Glomerular visceral epithelial cell (primary cell): ENCODE measurements at regions not wholly inside any gene's neighbourhood (a gene's known extent, or its start where the extent isn't known, plus 50 kb on each side); places are given as distances from the start of the nearest gene placed in this dataset.
"Not testable (repeated sequence)": the region's sequence is repeated elsewhere in the genome, so short reads cannot be mapped to it uniquely, and the experiment has no call there.

ENCODE experiments used
- DNase-seq: peaks from one replicate; pipeline ENCODE4 v3.0.0-alpha.2; 2016; ENCODE audit errors: extremely low spot score

DNA sequence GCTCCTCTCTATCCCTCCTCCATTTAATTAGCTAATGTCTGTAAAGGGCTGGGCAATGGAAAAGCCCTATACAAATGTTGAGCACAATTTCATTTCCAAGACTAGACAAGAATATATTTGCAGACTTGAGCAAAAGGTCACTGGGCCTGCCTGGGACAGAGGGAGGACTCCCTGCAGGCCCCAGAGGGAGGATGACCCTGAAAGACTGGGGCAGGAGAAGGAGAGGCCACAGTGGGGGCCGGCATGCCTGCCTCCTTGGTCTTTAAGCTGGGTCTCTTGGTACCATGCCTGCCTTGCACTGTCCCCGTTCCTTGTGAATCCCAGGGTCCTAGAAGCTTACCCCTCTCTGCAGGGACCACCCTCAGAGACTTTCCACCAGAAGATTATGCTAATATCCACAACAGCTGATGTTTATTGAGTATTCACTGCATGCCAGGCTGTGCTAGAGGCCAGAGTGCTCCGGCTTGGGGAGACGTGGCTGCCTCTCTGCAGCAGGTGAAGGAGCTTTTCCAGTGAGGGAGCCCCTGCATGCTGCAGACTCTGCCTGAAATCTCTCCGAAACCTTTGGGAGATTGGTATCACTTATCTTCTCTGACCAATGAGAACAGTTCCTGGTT is 72.7 kb upstream of the HSPA9 start:
- no peak for DNase-seq

DNA sequence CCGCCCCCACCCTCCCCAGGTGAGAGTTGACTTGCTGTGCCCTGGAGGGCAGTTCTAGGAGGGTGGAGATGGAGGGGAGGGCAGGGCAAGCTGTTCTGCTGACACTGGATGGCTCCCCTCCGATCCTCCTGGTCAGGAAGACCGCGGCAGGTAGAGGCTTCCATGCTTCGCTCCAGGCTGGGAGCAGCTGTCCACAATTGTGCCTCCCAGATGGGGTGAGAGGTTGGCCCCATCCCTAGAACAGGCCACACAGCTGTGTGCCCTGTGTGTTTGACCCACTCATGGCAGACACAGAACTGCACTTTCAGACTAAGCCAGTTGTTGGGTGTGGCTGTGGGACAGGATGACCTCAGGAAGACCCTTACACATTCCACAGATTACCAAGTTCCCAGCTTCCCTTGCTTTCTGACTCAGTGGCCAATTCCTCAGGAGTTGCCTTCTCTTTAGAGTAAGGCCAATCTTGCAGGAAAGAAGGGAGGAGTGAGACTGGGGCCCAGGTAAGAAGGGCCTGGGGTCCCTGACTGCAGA is 72.1 kb upstream of the HSPA9 start:
- no peak for DNase-seq

DNA sequence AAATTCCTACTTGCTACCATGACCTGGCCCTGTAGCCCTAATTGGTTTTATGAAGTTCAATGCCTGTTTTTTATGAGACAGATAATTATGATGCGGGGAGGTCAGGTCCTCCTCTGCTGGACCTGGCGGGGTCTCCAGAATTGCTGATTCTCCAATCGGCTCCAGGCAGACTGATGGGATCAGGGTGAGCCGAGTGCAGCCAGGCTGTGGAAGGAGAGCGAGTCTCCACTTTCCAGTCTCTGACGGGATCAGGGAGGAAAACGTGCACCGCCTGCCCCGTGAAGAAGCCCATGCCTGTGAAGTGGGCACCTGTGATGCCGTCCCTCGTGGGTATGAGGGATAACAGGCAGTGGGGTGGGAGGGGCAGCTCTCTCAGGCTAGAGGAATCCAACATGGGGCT is 71.5 kb upstream of the HSPA9 start:
- no peak for DNase-seq

DNA sequence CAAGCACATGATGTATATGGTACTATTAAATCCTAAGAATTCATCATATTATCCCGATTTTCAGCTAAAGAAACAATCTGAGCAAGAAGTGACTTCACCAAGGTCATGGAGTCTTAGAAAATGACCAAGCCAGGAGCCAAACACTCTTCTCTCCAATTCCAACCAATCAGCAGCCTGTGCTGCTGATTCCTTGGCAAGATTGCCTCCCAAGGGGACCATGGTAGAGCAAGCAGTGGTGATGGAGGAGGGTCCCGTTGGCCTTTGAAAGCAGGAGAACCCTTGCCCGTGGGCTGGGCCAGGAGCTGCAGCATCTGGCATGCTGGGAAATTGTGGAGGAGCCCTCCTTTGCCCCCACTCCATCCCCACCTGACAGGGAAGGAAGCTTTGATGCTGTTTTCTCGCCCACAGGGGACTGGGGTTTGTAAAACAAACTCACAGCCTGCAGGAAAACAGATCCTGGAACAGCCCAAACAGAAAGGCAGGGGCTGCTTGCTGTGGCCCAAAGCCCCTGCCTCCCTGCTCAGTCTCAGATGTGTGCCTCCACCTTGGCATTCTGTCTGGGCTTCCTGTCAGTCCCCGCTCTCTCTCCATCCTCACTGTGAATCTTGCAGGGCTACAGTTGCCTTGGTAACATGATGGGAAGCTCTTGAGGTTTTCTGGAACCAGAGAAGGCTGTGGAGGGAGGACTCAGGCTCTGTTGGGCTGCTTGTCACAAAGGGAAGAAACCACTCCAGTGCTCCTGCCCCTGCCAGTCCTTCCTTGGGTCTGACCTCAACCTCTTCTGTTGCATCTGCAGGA is 70.8 kb upstream of the HSPA9 start:
- no peak for DNase-seq

DNA sequence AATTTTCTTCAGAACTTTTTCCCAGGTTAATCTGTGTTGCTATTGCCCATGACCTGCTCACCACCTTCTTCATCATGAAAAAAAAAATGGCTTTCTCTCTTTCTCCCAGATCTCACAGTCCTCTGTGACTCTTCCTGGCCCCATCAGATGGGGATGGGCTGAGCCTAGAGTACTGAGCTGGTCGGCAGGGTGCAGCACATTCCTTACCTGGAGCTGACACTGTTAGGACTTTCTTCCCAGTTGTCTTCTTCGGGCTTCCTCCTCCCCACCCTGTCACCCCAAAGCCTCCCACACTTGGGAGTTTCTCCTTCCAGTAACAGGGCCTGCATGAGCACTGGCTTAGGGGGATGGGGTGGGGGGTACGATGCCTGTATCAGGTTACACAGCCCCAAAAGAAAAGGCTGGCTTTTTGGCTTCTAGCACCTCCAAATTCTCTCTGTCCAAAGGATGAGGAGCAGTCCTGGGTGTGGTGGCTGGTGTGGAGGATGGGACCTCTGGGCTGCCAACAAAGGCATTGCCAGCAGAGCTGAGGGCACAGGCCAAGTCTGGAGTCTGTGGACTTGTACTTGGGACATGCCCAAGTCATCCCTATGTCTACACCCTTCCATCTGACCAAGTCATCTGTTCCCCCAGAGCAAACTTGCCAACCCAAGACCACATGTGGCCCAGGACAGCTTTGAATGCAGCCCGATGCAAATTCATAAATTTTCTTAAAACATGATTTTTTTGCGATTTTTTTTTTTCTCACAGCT is 68.0 kb upstream of the HSPA9 start:
- DNase-seq, result no peak

DNA sequence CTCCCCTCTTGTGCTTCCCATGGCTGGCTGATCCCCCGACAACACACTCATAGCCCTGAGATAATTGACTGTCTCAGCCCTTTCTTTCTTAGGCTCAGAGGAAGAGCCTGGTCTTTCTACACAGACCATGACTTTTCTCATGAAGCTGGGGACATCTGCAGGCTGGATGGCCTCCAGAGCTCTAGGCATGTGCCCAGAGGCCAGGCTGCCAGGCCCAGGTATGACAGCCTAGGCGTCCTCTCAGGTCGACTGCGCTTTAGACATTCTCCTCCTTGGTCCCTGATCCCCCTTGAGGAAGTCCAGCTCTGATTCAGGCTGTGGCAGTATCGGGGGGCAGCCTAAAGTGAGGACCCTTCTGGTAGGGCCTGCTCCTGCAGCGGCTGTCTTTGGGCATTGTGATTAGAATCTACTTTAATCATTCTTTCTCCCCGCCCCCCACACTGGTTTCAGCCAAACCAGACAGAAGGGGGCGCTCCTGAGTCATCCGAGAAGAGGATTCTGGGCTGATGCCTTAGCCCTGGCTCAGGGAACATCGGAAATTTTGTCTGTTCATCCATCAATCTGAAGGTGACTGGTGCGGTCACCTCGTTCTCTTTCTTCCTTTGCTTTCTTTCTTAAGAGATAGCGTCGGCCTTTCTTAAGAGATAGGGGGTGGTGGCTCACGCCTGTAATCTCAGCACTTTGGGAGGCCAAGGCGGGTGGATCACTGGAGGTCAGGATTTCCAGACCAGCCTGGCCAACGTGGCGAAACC is 66.5 kb upstream of the HSPA9 start:
- DNase-seq, result peak; percentile 73

DNA sequence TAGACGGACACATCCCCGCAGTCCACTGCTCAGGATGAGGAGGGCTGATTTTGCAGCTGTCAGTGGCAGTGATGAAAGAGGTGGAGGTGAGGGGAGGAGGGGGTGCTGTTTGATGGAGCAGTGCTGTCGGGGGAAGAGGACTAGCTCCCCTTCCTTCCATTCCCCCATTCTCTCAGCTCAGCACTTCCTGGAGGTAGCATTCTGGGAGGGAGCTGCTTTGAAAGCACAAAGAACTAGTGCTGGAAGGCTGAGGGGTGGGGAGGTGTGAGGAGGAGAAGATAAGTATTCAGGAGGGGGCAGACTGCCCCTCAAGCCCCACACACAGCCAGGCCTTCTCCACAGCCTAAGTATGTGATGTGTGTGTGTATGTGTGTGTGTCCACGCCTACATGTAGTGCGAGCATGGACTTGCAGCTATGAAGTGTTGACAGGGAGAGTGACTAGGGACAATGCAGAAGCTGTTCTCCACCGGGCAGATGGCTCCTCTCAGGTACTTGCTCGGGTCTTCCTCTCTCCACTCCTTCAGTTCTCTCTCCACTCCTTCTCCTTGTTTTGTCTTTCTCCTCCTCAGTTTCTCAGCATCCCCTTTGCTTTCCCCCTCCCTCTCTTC is 65.5 kb upstream of the HSPA9 start:
- no peak for DNase-seq

DNA sequence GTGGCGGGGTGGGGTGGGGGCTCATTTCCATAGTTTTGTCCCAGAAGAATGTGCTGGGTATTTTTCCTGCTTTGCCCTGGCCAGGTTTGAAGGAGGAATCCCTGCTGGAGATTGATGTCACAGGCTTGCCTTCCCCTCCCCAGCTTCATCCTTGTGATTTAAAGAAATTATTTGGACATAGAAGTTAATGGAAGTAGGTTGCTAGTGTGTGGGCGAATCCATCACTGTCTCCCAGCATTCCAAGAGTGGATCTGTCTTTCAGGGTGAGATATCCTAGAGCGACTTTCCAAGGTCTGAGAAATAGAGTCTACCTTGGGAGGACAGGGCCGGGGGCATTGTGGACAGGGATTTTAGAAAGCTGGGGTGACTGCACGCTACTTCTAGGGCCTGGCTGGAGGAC is 64.9 kb upstream of the HSPA9 start:
- no peak for DNase-seq

DNA sequence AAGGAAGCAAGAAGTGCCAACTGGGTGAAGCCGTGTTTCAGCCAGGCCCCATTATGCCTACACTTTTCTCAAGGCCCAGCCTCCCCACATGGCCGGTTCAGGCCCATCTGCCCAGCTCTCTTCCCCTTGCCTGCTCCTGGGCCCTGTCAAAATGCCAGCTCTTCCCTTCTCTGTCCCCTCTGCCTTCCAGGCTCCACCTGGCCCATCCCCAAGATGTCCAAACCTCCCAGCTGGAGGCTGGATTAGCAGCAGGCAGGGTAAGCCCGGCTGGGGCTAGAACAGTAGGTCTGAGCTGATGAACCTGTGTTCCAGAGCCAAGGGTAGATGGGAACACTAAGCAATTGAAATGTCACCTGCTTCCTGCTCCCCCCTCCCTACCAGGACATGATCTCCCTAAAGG is 64.1 kb upstream of the HSPA9 start:
- no peak for DNase-seq

DNA sequence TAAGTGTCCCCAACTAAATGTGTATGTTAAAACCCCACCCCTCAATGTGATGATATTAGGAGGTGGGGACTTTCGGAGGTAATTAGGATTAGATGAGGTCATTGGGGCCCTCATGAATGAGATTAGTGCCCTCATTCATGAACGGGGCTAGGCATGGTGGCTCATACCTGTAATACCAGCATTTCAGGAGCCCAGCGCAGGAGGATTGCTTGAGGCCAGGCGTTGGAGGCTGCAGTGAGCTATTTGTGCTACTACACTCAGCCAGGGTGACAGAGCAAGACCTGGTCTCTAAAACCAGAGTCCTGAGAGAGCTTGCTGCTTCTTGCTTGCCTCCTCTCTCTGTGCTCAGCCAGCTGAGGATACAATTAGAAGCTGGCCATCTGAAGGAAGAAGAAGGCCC is 62.1 kb upstream of the HSPA9 start:
- DNase-seq, result no peak

DNA sequence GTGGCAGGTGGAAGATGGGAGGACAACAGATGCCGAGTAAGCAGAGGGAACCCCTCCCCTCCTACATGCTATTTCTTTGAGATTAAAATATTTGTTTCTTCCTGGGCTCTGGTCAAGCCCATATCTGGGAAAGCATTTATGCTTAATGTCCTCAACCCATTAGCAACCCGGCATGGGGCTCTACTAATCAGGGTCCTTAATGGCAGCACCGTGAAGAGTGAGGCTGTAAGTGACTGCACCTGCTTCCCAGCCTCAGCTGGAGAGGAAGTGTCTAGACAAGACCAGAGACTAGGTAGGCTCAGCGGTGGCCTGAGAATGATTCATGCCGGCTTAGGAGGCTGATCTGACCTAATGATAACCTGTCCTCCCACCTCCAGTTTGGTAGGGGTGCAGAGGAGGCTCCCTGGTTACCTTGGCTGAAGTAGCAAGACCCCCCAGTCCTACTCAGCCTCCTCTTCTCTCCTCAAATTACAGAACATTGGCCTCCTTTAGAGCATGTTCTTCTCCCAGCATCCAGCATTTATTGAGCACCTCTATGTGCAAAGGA is 61.3 kb upstream of the HSPA9 start:
- no peak for DNase-seq

DNA sequence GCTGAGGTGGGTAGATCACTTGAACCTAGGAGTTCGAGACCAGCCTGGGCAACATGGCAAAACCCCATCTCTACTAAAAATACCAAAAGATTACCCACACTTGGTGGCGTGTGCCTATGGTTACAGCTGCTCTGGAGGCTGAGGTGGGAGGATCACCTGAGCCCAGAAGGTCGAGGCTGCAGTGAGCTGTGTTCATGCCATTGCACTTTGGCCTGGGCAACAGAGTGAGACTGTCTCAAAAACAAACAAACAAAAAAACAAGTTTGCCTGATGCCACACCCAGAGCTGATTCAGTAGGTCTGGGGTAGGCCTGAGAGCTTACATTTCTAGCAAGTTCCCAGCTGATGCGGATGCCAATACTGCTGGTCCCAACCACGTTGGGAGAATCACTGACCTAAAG is 60.5 kb upstream of the HSPA9 start:
- DNase-seq, result no peak

DNA sequence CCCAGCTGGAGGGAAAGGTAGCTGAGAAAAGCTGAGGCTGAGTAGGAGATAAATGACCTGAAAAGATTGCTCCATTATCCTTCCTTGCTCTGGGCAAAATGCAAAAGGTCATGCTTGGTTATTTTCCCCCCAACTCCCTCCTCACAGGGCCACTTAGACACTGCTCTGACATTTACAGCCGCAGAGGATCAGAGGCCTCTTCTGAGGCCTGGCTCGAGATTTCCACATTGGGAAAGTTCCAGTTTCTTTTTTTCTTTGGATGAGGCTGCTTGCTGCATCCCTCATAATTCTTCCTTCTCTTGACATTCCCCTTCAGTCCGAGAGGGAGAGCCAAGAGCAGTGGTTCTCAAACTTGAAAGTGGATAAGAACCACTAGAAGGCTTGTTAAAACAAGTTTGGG is 60.1 kb upstream of the HSPA9 start:
- no peak for DNase-seq

DNA sequence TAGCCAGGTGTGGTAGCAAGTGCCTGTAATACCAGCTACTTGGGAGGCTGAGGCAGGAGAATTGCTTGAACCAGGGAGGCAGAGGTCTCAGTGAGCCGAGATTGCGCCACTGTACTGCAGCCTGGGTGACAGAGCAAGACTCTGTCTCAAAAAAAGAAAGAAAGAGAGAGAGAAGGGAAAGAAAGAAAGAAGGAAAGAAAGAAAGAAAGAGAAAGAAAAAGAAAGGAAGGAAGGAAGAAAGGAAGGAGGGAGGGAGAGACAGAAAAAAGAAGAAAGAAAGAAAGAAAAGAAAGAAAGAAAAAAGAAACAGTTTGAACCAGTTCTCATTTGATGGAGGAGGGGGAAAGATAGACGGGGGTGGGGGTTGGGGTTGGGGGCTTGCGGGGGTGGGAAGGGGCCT is 59.6 kb upstream of the HSPA9 start:
- DNase-seq, result not testable (repeated sequence)

DNA sequence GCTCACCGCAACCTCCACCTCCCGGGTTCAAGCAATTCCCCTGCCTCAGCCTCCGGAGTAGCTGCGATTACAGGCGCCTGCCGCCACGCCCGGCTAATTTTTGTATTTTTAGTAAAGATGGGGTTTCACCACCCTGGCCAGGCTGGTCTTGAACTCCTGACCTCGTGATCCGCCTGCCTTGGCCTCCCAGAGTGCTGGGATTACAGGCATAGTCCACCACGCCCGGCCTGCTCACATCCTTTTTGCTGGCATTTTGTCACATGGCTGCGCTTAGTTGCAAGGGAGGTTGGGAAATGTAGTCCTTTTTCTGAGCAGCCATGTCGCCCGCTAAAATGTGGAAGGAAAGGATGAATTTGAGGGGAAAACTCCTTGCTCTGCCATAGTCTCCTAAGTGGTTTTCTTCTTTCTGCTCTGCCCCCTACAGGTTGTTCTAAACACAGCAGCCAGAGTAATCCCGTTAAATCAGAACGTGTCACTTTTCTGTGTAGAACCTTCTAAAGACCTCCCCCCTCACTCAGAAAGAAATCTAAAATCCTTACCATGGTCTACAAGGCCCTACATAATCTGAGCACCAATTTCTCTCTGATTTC is 57.8 kb upstream of the HSPA9 start:
- DNase-seq, result peak; percentile 30

DNA sequence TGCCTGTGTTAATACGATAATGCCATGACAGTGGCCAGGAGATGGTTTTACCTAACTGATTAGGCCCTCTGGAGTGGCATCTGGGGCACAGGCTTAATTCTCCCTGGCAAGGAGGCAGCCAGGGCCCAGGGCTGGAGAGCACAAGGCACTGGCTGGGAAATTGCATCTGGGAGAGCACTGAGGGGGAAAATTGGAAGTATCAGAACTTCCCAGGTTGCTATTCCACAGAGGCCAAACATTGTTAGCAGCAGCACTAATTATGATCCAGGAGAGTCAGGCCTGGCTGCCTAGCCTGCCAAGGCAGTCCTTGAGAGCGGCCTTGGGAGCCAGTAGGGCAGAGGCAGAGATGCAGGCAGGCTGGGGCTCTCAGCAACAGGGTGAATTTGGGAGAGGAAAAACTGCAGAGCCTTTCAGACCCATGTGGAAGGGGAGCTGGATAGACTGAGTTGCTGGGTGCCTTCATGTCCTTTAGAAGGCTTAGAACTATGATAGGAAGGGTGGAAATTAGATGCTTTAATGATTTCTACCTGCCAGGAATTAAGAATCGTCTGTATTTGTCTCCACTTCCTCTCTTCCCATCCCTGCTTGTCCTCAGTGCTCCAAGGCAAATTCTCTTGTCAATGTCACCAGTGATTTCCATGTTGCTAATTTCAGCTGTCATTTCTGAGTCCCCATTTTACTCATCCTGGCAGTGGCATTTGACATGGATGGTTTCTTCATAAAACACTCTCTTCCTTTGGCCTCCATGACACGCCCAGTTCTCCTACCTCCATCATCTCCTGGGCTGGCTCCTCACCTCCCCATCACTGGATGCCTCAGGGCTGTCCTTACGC is 56.1 kb upstream of the HSPA9 start:
- no peak for DNase-seq

DNA sequence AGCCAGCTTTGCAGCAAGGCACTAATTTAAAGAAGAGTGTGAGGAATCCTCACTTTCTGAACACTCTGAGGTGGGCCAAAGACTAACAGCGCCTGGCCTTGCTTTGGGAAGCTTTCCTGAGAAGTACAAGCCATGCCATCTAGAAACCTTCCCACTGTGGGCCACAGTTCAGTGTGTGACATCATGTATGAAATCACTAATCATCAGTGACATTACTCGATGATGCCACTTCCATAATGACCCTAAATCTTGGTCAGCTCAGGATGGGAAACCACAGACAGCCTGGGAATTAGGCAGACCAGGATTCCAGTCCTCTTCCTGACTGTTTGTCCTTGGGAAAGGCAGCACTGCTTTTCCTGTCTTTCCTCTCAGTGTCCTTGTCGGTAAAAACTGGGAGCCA is 54.2 kb upstream of the HSPA9 start:
- no peak for DNase-seq

DNA sequence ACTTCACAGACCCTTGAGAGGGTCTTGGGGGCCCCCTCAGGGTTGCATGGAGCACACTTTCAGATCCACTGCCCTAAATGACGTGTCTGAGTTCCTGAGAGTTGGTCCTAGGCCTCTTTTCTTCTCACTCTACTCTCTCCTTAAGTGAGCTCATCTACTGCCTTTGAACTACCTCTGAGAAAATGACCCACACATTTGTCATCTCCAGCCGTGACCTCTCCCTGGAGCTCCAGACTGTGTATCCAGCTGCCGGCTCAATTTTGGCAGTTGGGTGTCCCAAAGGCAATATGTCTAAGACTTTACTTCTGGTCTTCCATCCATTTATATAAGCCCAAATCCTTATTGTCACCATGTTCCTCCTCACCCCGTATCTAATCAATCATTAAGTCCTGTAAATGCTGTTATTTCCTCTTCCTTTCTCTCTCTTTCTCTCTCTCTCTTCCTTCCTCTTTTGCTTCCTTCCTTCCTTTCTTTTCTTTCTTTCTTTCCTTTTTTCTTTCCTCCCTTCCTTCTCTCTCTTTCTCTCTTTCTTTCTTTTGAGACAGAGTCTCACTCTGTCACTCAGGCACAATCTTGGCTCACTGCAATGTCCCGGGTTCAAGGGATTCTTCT is 51.2 kb upstream of the HSPA9 start:
- no peak for DNase-seq

DNA sequence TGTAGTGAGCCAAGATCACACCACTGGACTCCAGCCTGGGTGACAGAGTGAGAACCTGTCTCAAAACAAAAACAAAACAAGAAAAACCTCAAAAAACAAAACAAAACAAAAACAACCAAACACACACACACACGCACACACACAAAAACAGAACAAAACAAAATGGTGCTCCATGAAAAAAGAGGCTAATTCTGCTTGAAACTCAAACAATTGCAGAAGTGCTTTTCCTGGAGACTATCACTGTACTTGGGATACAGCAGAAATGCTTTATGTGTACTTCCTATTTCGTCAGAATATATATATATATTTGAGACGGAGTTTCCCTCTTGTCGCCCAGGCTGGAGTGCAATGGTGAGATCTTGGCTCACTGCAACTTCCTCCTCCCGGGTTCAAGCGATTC is 49.9 kb upstream of the HSPA9 start:
- DNase-seq, result no peak
